AG09319 (cell line): ENCODE measurements at regions not wholly inside any gene's neighbourhood (a gene's known extent, or its start where the extent isn't known, plus 50 kb on each side); places are given as distances from the start of the nearest gene placed in this dataset.

Experiments used
- DNase-seq: peaks from one replicate; pipeline ENCODE4 v3.0.0-alpha.2; 2010; ENCODE audit warnings: low read depth; ENCODE audit errors: extremely low read depth
- CTCF ChIP-seq: IDR thresholded peaks from 2 replicates; pipeline ENCODE4 v1.5.1; 2011; ENCODE audit warnings: low read depth, mild to moderate bottlenecking, inconsistent platforms, low read length, moderate library complexity

- DNase-seq: no peak
- TF ChIP-seq CTCF: no peak
Observed at GRCh38 chr20:48105526-48105925, 320.2 kb upstream of the SULF2 start.

GRCh38 chr20:48102931-48103660 is 317.8 kb upstream of the SULF2 start:
- no peak for TF ChIP-seq CTCF
- no peak for DNase-seq

GRCh38 chr20:48102076-48102787 is 317.0 kb upstream of the SULF2 start:
- TF ChIP-seq CTCF: no peak
- DNase-seq: no peak

GRCh38 chr20:48100483-48100882 is 315.2 kb upstream of the SULF2 start:
- no peak for TF ChIP-seq CTCF
- DNase-seq: no peak

GRCh38 chr20:48098866-48099265 is 313.6 kb upstream of the SULF2 start:
- no peak for TF ChIP-seq CTCF
- no peak for DNase-seq

GRCh38 chr20:48098099-48098498 is 312.8 kb upstream of the SULF2 start:
- TF ChIP-seq CTCF: no peak
- DNase-seq: no peak
